Hepatocyte (in vitro differentiated cells): ENCODE measurements at regions not wholly inside any gene's neighbourhood (a gene's known extent, or its start where the extent isn't known, plus 50 kb on each side); places are given as distances from the start of the nearest gene placed in this dataset.
"Not testable (repeated sequence)": the region's sequence is repeated elsewhere in the genome, so short reads cannot be mapped to it uniquely, and the experiment has no call there.

Experiments
- DNase-seq: peaks from one replicate; pipeline ENCODE4 v3.0.0-alpha.2; 2016; ENCODE audit warnings: low spot score
- H2AFZ ChIP-seq: fragments of 200-600 bp; sonication (generic); 2 replicates; pipeline ENCODE4 v1.6.0; 2016; ENCODE audit warnings: antibody characterized with exemption, mild to moderate bottlenecking
- H3K27ac ChIP-seq: fragments of 200-600 bp; sonication (generic); 2 replicates; pipeline ENCODE4 v1.5.1; 2016; ENCODE audit warnings: mild to moderate bottlenecking
- H3K27me3 ChIP-seq: fragments of 200-600 bp; sonication (generic); 2 replicates; pipeline ENCODE4 v1.6.1; 2016
- H3K36me3 ChIP-seq: fragments of 200-600 bp; sonication (generic); replicated peaks from 2 replicates; pipeline ENCODE4 v1.5.1; 2016; ENCODE audit warnings: low read depth; ENCODE audit not compliant: insufficient read depth
- H3K4me1 ChIP-seq: fragments of 200-600 bp; sonication (generic); 2 replicates; pipeline ENCODE4 v1.5.1; 2016; ENCODE audit warnings: mild to moderate bottlenecking, moderate library complexity; ENCODE audit not compliant: insufficient read depth
- H3K4me2 ChIP-seq: fragments of 200-600 bp; sonication (generic); 2 replicates; pipeline ENCODE4 v1.6.0; 2016
- H3K4me3 ChIP-seq: fragments of 200-600 bp; sonication (generic); 2 replicates; pipeline ENCODE4 v1.5.1; 2016; ENCODE audit warnings: mild to moderate bottlenecking
- H3K79me2 ChIP-seq: fragments of 200-600 bp; sonication (generic); 2 replicates; pipeline ENCODE4 v1.6.0; 2017; ENCODE audit warnings: mild to moderate bottlenecking
- H3K9me2 ChIP-seq: fragments of 200-600 bp; sonication (generic); replicated peaks from 2 replicates; pipeline ENCODE4 v1.6.0; 2017; ENCODE audit warnings: mild to moderate bottlenecking; ENCODE audit not compliant: insufficient read depth
- H3K9me3 ChIP-seq: fragments of 200-600 bp; sonication (generic); 2 replicates; pipeline ENCODE4 v1.5.1; 2016; ENCODE audit warnings: low read depth, mild to moderate bottlenecking
- H4K20me1 ChIP-seq: fragments of 200-600 bp; sonication (generic); 2 replicates; pipeline ENCODE4 v1.6.0; 2016; ENCODE audit warnings: mild to moderate bottlenecking; ENCODE audit not compliant: insufficient read depth, poor library complexity, severe bottlenecking
- CTCF ChIP-seq: fragments of 200-600 bp; sonication (generic); IDR thresholded peaks from 2 replicates; pipeline ENCODE4 v1.5.1; 2016; ENCODE audit warnings: antibody characterized with exemption, mild to moderate bottlenecking; ENCODE audit not compliant: poor library complexity
- EZH2 ChIP-seq: fragments of 200-600 bp; sonication (generic); IDR thresholded peaks from 2 replicates; pipeline ENCODE4 v1.6.1; 2016; ENCODE audit warnings: antibody characterized with exemption, mild to moderate bottlenecking, borderline replicate concordance
- EZH2phosphoT487 ChIP-seq: fragments of 200-600 bp; sonication (generic); IDR thresholded peaks from one replicate; pipeline ENCODE4 v1.6.1; 2018; ENCODE audit warnings: antibody characterized with exemption, mild to moderate bottlenecking, low read depth, moderate library complexity; ENCODE audit not compliant: unreplicated experiment, severe bottlenecking
- WGBS: methylation state at CpG from one replicate; pipeline ENCODE4 v1.1.6; 2016; ENCODE audit warnings: low lambda C conversion rate; ENCODE audit errors: missing lambda C conversion rate; 5-methylcytosine and 5-hydroxymethylcytosine counted together

- Histone ChIP-seq H2AFZ (no peak overlapping the region), H3K4me2 (no peak overlapping the region), H3K9me3 (no peaks in the 10 kb centered on the region), H3K79me2 (no peaks in the 10 kb centered on the region), H3K4me3 (no peak overlapping the region), H3K27me3 (no peaks in the 10 kb centered on the region), H3K27ac (no peak overlapping the region), H3K9me2 (no peaks in the 10 kb centered on the region), H4K20me1 (no peaks in the 10 kb centered on the region), H3K4me1 (no peaks in the 10 kb centered on the region), H3K36me3 (no peaks in the 10 kb centered on the region)
- no peak for DNase-seq
- TF ChIP-seq EZH2phosphoT487 = no peak
- TF ChIP-seq CTCF = no peak
- no peak for TF ChIP-seq EZH2
- WGBS = 97% methylated on average over 1 of the region's 1 CpG
Measured at GRCh38 chr14:43745746-43746145, 761.3 kb downstream of the FSCB start.

GRCh38 chr14:43735932-43736331, 771.2 kb downstream of the FSCB start:
- TF ChIP-seq EZH2phosphoT487 (no peak), EZH2 (no peak), CTCF (no peak)
- H3K4me1 ChIP-seq = no peaks in the 10 kb centered on the region
- no peak overlapping the region for H3K27ac ChIP-seq
- no peaks in the 10 kb centered on the region for H4K20me1 ChIP-seq
- DNase-seq = no peak
- H3K4me2 ChIP-seq = no peak overlapping the region
- H2AFZ ChIP-seq = no peak overlapping the region
- no peak overlapping the region for H3K4me3 ChIP-seq
- no peaks in the 10 kb centered on the region for H3K36me3 ChIP-seq
- no peaks in the 10 kb centered on the region for H3K9me3 ChIP-seq
- no peaks in the 10 kb centered on the region for H3K27me3 ChIP-seq
- no peaks in the 10 kb centered on the region for H3K9me2 ChIP-seq
- 43% methylated on average over 3 of the region's 3 CpGs for WGBS
- no peaks in the 10 kb centered on the region for H3K79me2 ChIP-seq

- H3K79me2 ChIP-seq = no peaks in the 10 kb centered on the region
- H2AFZ ChIP-seq = no peak overlapping the region
- no peak overlapping the region for H3K4me3 ChIP-seq
- no peaks in the 10 kb centered on the region for H3K9me2 ChIP-seq
- H3K9me3 ChIP-seq = no peaks in the 10 kb centered on the region
- no peak overlapping the region for H3K4me2 ChIP-seq
- no peak overlapping the region for H3K27ac ChIP-seq
- TF ChIP-seq EZH2phosphoT487 = no peak
- TF ChIP-seq CTCF = no peak
- no peak for TF ChIP-seq EZH2
- DNase-seq = no peak
- H4K20me1 ChIP-seq = no peaks in the 10 kb centered on the region
- H3K4me1 ChIP-seq = no peaks in the 10 kb centered on the region
- H3K36me3 ChIP-seq = no peaks in the 10 kb centered on the region
- 90% methylated on average over 4 of the region's 4 CpGs for WGBS
- no peaks in the 10 kb centered on the region for H3K27me3 ChIP-seq
Measured at GRCh38 chr14:43729143-43729542, 777.9 kb downstream of the FSCB start.

- Histone ChIP-seq H2AFZ (no peak overlapping the region), H3K4me1 (no peaks in the 10 kb centered on the region), H3K27ac (no peak overlapping the region), H4K20me1 (no peaks in the 10 kb centered on the region), H3K79me2 (no peaks in the 10 kb centered on the region), H3K9me2 (no peaks in the 10 kb centered on the region), H3K9me3 (no peaks in the 10 kb centered on the region), H3K4me2 (no peak overlapping the region), H3K36me3 (no peaks in the 10 kb centered on the region), H3K27me3 (no peaks in the 10 kb centered on the region), H3K4me3 (no peak overlapping the region)
- DNase-seq = no peak
- TF ChIP-seq EZH2 (no peak), EZH2phosphoT487 (no peak), CTCF (no peak)
Measured at GRCh38 chr14:43706900-43707299, 800.2 kb downstream of the FSCB start.

GRCh38 chr14:43698561-43699284, 808.4 kb downstream of the FSCB start:
- H2AFZ ChIP-seq, H3K9me2 ChIP-seq, H3K4me3 ChIP-seq, H4K20me1 ChIP-seq, H3K27me3 ChIP-seq, DNase-seq, H3K4me1 ChIP-seq, H3K36me3 ChIP-seq, H3K9me3 ChIP-seq, H3K4me2 ChIP-seq, H3K79me2 ChIP-seq, H3K27ac ChIP-seq: not testable (repeated sequence)
- 90% methylated on average over 20 of the region's 20 CpGs for WGBS
